ENCODE measurements at regions not wholly inside any gene's neighbourhood (a gene's known extent, or its start where the extent isn't known, plus 50 kb on each side); places are given as distances from the start of the nearest gene placed in this dataset.
A peak's percentile ranks its signal among the peaks of the same experiment; 100 is the strongest.

GRCh38 chrX:39636481-39636880 is 461.3 kb downstream of the BCOR start:
- no peak for DNase-seq
- intact Hi-C loops (cut with DNase I): no loop called here
- WGBS, 2 donors: 48 to 58% methylated on average over 3 of the region's 3 CpGs
- Histone ChIP-seq H3K27me3 (no peaks in the 10 kb centered on the region), H3K4me1 (peaks cover 0 to 1% of the 10 kb centered on the region in 2 donors), H3K4me3 (replicated peaks in 1 of 3) (no peak overlapping the region), H3K9me3 (no peaks in the 10 kb centered on the region), H3K36me3 (no peaks in the 10 kb centered on the region), H3K27ac (peak overlapping the region in 1 of 3 donors; percentile 28)
- TF ChIP-seq CTCF (IDR thresholded peaks at IDR 0.05): no peak
- no peak for TF ChIP-seq POLR2A (IDR thresholded peaks at IDR 0.05)

GRCh38 chrX:39638526-39638925 is 459.2 kb downstream of the BCOR start:
- Histone ChIP-seq H3K36me3 (no peaks in the 10 kb centered on the region), H3K9me3 (no peaks in the 10 kb centered on the region), H3K27me3 (no peaks in the 10 kb centered on the region), H3K27ac (no peak overlapping the region), H3K4me3 (replicated peaks in 1 of 3) (no peak overlapping the region), H3K4me1 (peaks cover 0 to 5% of the 10 kb centered on the region in 2 donors)
- 84 to 91% methylated on average over 2 of the region's 2 CpGs for WGBS, 2 donors
- intact Hi-C loops (cut with DNase I): no loop called here
- TF ChIP-seq POLR2A (IDR thresholded peaks at IDR 0.05) (no peak), CTCF (IDR thresholded peaks at IDR 0.05) (no peak)
- no peak for DNase-seq

- intact Hi-C loops (cut with DNase I): no loop called here
- H3K27ac ChIP-seq: no peak overlapping the region
- peaks cover 0 to 5% of the 10 kb centered on the region in 2 donors for H3K4me1 ChIP-seq
- DNase-seq: no peak
- no peaks in the 10 kb centered on the region for H3K36me3 ChIP-seq
- WGBS, 2 donors: 88% methylated on average over 3 of the region's 4 CpGs; no CpG with 5 or more reads in 1 of the 2 donors
- TF ChIP-seq POLR2A (IDR thresholded peaks at IDR 0.05): no peak
- no peak for TF ChIP-seq CTCF (IDR thresholded peaks at IDR 0.05)
- H3K4me3 ChIP-seq (replicated peaks in 1 of 3): no peak overlapping the region
- H3K9me3 ChIP-seq: no peaks in the 10 kb centered on the region
- H3K27me3 ChIP-seq: no peaks in the 10 kb centered on the region
Observed at GRCh38 chrX:39639871-39640270, 457.9 kb downstream of the BCOR start.

- H3K27me3 ChIP-seq: no peaks in the 10 kb centered on the region
- peaks cover 0 to 5% of the 10 kb centered on the region in 2 donors for H3K4me1 ChIP-seq
- TF ChIP-seq POLR2A (IDR thresholded peaks at IDR 0.05): no peak
- no peak for TF ChIP-seq CTCF (IDR thresholded peaks at IDR 0.05)
- intact Hi-C loops (cut with DNase I): no loop called here
- peak overlapping the region in 2 of 3 donors; percentile 7 to 13 for H3K27ac ChIP-seq
- H3K9me3 ChIP-seq: no peaks in the 10 kb centered on the region
- DNase-seq: no peak
- H3K4me3 ChIP-seq (replicated peaks in 1 of 3): no peak overlapping the region
- WGBS, 2 donors: 58 to 82% methylated on average over 2 of the region's 2 CpGs
- H3K36me3 ChIP-seq: no peaks in the 10 kb centered on the region
Observed at GRCh38 chrX:39640866-39641265, 456.9 kb downstream of the BCOR start.

- intact Hi-C loops (cut with DNase I): no loop called here
- H3K4me3 ChIP-seq (replicated peaks in 1 of 3): no peak overlapping the region
- peak in 1 of 2 donors; percentile 7 for DNase-seq
- H3K36me3 ChIP-seq: no peaks in the 10 kb centered on the region
- TF ChIP-seq POLR2A (IDR thresholded peaks at IDR 0.05): no peak
- TF ChIP-seq CTCF (IDR thresholded peaks at IDR 0.05): no peak
- H3K27me3 ChIP-seq: no peaks in the 10 kb centered on the region
- peak overlapping the region in 1 of 3 donors; percentile 13 for H3K27ac ChIP-seq
- 32 to 34% methylated on average over 8 to 10 of the region's 10 CpGs for WGBS, 2 donors
- no peaks in the 10 kb centered on the region for H3K9me3 ChIP-seq
- peaks cover 0 to 5% of the 10 kb centered on the region in 2 donors for H3K4me1 ChIP-seq
Observed at GRCh38 chrX:39642071-39642470, 455.7 kb downstream of the BCOR start.

Data from thyroid gland (tissue), 4 donors.